Suprapubic skin (tissue), 4 donors: ENCODE measurements at regions not wholly inside any gene's neighbourhood (a gene's known extent, or its start where the extent isn't known, plus 50 kb on each side); places are given as distances from the start of the nearest gene placed in this dataset.

Source experiments
- DNase-seq, 2 donors: peaks; one replicate each; pipeline ENCODE4 v3.0.0-alpha.2; 2019; ENCODE audit warnings: low spot score in 2 of 2
- H3K27ac ChIP-seq: fragments of 200-600 bp; sonication (generic); one replicate; pipeline ENCODE4 v1.5.1; 2019
- H3K27me3 ChIP-seq: fragments of 200-600 bp; sonication (generic); one replicate; pipeline ENCODE4 v1.5.1; 2019
- H3K36me3 ChIP-seq: fragments of 200-600 bp; sonication (generic); one replicate; pipeline ENCODE4 v1.5.1; 2019
- H3K4me1 ChIP-seq: fragments of 200-600 bp; sonication (generic); one replicate; pipeline ENCODE4 v1.5.1; 2019
- H3K4me3 ChIP-seq: fragments of 200-600 bp; sonication (generic); one replicate; pipeline ENCODE4 v1.5.1; 2019; ENCODE audit warnings: mild to moderate bottlenecking
- H3K9me3 ChIP-seq: fragments of 200-600 bp; sonication (generic); one replicate; pipeline ENCODE4 v1.5.1; 2019
- EP300 ChIP-seq: sonication (generic); formaldehyde crosslinking; IDR thresholded peaks from one replicate; pipeline ENCODE4 v1.6.1; 2017; ENCODE audit warnings: antibody characterized with exemption
- POLR2A ChIP-seq, 2 donors: fragments of 450-650 bp; IDR thresholded peaks; one replicate each; pipeline ENCODE4 v1.6.1; 2017; ENCODE audit warnings: antibody characterized with exemption in 2 of 2, mild to moderate bottlenecking in 2 of 2, moderate library complexity in 2 of 2
- POLR2AphosphoS5 ChIP-seq, 3 donors: sonication (generic); formaldehyde crosslinking; IDR thresholded peaks; one replicate each; pipeline ENCODE4 v1.6.1; 2017; ENCODE audit warnings: antibody characterized with exemption in 3 of 3
- WGBS: methylation state at CpG from one replicate; pipeline ENCODE4 v1.1.5; 2018; 5-methylcytosine and 5-hydroxymethylcytosine counted together
- TF ChIP-seq, protein P1 (sequence below), 2 donors: fragments of 200-600 bp in 1 of 2; fragments of 450-650 bp in 1 of 2; sonication (generic) in 1 of 2; IDR thresholded peaks; one replicate each; pipeline ENCODE4 v1.5.1; 2016 to 2019; ENCODE audit warnings: antibody characterized with exemption in 2 of 2, mild to moderate bottlenecking in 1 of 2, moderate library complexity in 1 of 2

DNA sequence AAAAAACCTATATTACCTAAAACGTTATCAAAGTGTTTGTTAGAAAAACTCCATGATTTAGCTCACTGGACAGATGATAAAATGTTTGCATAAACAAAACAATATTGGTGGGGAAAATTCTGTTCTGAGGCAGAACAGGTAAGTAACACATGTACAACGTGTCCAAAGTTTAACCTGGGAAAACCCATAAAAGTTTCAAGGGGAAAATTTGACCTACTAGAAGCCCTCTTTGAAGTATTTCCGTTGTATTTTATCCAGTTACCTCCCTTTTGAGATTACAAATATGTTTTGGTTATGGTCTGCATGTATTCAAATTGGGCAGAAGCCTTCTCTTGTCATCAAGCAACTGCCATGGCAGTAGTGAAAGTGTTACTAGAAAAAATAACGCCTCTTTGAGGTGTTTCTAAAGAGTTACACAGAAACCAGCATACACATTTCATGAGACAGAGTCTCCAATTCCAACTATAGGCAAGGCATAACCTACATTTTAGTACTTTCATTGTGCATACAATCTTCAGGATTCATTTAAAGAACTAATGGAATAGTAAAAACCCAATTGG, 58.0 kb upstream of the PDC start:
- 87% methylated on average over 4 of the region's 4 CpGs for WGBS
- TF ChIP-seq POLR2A (IDR thresholded peaks at IDR 0.05), result no peak
- TF ChIP-seq, protein P1, sequence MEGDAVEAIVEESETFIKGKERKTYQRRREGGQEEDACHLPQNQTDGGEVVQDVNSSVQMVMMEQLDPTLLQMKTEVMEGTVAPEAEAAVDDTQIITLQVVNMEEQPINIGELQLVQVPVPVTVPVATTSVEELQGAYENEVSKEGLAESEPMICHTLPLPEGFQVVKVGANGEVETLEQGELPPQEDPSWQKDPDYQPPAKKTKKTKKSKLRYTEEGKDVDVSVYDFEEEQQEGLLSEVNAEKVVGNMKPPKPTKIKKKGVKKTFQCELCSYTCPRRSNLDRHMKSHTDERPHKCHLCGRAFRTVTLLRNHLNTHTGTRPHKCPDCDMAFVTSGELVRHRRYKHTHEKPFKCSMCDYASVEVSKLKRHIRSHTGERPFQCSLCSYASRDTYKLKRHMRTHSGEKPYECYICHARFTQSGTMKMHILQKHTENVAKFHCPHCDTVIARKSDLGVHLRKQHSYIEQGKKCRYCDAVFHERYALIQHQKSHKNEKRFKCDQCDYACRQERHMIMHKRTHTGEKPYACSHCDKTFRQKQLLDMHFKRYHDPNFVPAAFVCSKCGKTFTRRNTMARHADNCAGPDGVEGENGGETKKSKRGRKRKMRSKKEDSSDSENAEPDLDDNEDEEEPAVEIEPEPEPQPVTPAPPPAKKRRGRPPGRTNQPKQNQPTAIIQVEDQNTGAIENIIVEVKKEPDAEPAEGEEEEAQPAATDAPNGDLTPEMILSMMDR (IDR thresholded peaks at IDR 0.05), result no peak
- no peak for TF ChIP-seq EP300
- no peak for TF ChIP-seq POLR2AphosphoS5 (IDR thresholded peaks at IDR 0.05)

DNA sequence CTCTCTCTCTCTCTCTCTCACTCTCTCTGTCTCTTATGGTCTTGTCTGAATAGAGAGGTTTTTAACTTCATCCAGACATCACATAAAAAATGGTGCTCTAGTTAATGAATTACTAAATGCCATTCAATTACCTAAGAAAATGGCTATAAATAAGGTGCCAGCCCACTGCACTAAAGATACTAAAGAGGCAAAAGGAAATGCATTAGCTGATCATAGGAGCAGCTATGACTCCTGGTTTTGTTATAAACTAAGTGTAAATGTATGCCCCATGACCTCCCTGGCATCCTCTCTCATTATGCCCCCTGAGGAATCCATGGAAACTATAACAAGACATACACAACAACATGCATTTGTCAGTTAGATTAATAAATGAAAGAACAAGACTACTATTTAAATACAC, 57.5 kb upstream of the PDC start:
- Histone ChIP-seq H3K36me3 (no peaks in the 10 kb centered on the region), H3K27me3 (no peaks in the 10 kb centered on the region), H3K4me1 (no peaks in the 10 kb centered on the region), H3K27ac (no peak overlapping the region), H3K4me3 (no peak overlapping the region), H3K9me3 (peaks cover under 1% of the 10 kb centered on the region)
- DNase-seq, result no peak
- TF ChIP-seq POLR2A (IDR thresholded peaks at IDR 0.05) (no peak), POLR2AphosphoS5 (IDR thresholded peaks at IDR 0.05) (no peak), EP300 (no peak)
- TF ChIP-seq, protein P1 (IDR thresholded peaks at IDR 0.05), result no peak

More for the DNA sequence above, 58.0 kb upstream of the PDC start:
- DNase-seq, result no peak
- H3K27ac ChIP-seq, result no peak overlapping the region
- no peaks in the 10 kb centered on the region for H3K36me3 ChIP-seq
- H3K27me3 ChIP-seq, result no peaks in the 10 kb centered on the region
- no peak overlapping the region for H3K4me3 ChIP-seq
- H3K9me3 ChIP-seq, result peaks cover 6% of the 10 kb centered on the region
- H3K4me1 ChIP-seq, result no peaks in the 10 kb centered on the region

DNA sequence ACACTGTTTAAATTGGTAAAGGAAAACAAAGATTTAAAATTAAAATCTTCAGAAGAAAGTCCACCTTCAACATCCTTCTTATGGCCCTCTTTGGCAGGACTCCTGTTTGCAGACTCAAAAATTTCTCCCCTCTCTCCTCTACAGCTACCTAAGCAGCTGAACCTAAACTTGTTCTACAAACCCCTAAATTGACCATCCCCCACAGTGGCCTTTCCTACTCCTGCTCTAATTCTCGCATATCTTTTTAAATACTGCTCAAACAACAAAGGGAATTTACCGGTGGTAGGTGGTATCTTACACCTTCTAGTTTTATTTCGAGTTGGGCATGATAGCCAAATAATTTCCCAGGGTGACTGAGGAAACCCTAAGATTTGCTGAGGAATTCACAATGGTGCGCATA, 53.5 kb upstream of the PDC start:
- Histone ChIP-seq H3K4me1 (no peaks in the 10 kb centered on the region), H3K4me3 (no peak overlapping the region), H3K27me3 (no peaks in the 10 kb centered on the region), H3K27ac (no peak overlapping the region), H3K36me3 (no peaks in the 10 kb centered on the region), H3K9me3 (no peaks in the 10 kb centered on the region)
- TF ChIP-seq POLR2AphosphoS5 (IDR thresholded peaks at IDR 0.05) (no peak), POLR2A (IDR thresholded peaks at IDR 0.05) (no peak), EP300 (no peak)
- TF ChIP-seq, protein P1 (IDR thresholded peaks at IDR 0.05), result no peak
- WGBS, result 90% methylated on average over 4 of the region's 4 CpGs
- DNase-seq, result no peak

DNA sequence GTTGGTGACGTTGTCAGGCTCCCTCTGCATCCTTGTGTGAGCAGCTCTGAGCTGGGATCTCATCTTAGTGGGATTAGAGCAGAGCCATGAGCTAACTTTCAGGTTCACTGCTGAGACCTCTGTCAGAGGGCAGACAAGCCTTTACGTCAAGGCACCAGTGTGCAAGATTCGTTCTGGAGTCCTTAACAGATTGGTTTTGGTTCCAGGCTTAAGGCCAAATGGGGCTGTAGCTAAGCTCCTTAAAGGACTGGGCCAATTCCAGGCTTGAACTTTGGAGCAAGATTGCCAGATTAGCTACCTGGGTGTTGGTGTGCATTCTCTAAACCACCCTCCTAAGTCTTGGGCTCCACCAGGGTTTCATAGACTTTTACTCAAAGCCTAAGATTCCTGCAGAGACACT, 52.6 kb upstream of the PDC start:
- Histone ChIP-seq H3K4me1 (no peaks in the 10 kb centered on the region), H3K36me3 (no peaks in the 10 kb centered on the region), H3K4me3 (no peak overlapping the region), H3K27me3 (no peaks in the 10 kb centered on the region), H3K9me3 (no peaks in the 10 kb centered on the region), H3K27ac (no peak overlapping the region)
- no peak for DNase-seq
- 80% methylated on average over 1 of the region's 3 CpGs for WGBS
- TF ChIP-seq POLR2A (IDR thresholded peaks at IDR 0.05) (no peak), POLR2AphosphoS5 (IDR thresholded peaks at IDR 0.05) (no peak), EP300 (no peak)
- TF ChIP-seq, protein P1 (IDR thresholded peaks at IDR 0.05), result no peak

DNA sequence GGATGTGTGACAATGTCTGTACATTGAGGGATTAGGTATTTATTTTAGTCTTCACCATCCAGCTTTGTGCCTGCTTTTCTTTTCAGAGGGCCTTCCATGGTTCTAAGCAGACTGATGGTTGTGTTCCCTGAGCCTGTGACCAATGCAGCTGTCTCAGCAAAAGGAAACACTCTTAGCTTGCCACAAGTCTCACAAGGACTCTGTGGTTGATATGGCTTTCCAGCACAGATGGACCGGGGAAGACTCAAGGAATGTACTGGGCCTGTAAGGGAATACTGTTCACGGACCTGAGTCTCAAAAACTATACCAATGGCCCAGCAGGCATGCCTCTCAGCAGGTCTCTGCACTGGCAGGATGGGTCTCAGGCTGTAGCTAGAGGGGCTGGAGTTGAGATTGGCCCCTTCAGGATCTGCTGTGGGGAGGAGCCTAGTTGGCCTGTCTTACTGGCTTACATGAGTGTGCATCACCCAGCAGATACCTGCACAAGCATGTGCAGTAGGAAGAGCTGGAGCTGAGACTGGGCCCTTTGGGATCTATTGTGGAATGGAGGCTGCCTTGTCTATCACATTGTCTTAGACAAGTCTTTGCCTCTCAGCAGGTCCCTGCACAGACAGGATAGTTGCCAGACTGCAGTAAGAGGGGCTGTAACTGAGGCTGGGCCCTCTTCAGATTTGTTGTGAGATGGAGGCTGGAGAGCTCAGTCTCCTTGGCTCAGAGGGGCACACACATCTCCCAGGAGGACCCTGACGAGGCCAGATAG, 52.0 kb upstream of the PDC start:
- TF ChIP-seq, protein P1 (IDR thresholded peaks at IDR 0.05), result no peak
- TF ChIP-seq POLR2AphosphoS5 (IDR thresholded peaks at IDR 0.05), result no peak
- no peak for TF ChIP-seq EP300
- TF ChIP-seq POLR2A (IDR thresholded peaks at IDR 0.05), result no peak

More for the DNA sequence above, 52.0 kb upstream of the PDC start:
- Histone ChIP-seq H3K4me1 (no peaks in the 10 kb centered on the region), H3K4me3 (no peak overlapping the region), H3K27ac (no peak overlapping the region), H3K9me3 (no peaks in the 10 kb centered on the region), H3K27me3 (no peaks in the 10 kb centered on the region), H3K36me3 (no peaks in the 10 kb centered on the region)
- no peak for DNase-seq
- WGBS, result 81% methylated on average over 3 of the region's 3 CpGs
